ENCODE measurements at regions not wholly inside any gene's neighbourhood (a gene's known extent, or its start where the extent isn't known, plus 50 kb on each side); places are given as distances from the start of the nearest gene placed in this dataset.

DNA sequence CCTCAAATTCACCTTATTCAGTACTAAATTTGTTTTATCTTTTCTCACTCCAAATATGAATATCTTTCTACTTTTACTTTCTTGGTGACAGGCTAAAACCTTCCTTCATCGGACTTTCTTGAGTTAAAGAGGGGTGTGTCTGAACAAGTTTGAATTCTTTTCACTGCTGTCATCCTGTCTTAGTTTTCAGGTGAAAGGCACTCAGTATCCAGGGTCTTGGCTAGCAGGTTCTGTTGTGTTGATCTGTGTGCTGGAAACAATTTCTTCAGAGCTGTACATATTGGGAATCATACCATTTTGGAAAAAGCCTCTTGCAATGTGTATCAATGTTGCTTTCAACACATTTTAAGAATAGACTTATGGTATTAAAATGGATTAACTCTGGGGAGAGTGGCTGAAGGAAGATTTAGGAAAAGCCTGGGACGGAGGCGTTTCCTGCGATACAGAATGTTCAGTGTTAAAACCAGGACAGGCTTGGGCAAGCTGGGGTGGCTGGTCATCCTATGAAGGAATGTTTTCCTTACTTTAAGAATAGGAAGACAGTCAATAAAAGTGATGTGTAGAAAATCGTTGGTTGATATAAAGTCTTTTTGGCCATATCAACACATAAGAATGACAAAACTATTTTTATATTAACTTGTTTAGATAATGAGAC, 350.7 kb upstream of the SPRED2 start:
- H3K4me1 ChIP-seq, result no peaks in the 10 kb centered on the region
- H3K36me3 ChIP-seq, result no peaks in the 10 kb centered on the region
- WGBS, 2 donors (ENCODE audit: low coverage in 1 of 2), result 74 to 88% methylated on average over 4 to 5 of the region's 5 CpGs
- H3K27ac ChIP-seq, result no peak overlapping the region
- ATAC-seq, result no peak
- H3K9me3 ChIP-seq, result no peaks in the 10 kb centered on the region
- no peaks in the 10 kb centered on the region for H3K27me3 ChIP-seq
- H3K4me3 ChIP-seq, result no peak overlapping the region
- TF ChIP-seq, protein P1, sequence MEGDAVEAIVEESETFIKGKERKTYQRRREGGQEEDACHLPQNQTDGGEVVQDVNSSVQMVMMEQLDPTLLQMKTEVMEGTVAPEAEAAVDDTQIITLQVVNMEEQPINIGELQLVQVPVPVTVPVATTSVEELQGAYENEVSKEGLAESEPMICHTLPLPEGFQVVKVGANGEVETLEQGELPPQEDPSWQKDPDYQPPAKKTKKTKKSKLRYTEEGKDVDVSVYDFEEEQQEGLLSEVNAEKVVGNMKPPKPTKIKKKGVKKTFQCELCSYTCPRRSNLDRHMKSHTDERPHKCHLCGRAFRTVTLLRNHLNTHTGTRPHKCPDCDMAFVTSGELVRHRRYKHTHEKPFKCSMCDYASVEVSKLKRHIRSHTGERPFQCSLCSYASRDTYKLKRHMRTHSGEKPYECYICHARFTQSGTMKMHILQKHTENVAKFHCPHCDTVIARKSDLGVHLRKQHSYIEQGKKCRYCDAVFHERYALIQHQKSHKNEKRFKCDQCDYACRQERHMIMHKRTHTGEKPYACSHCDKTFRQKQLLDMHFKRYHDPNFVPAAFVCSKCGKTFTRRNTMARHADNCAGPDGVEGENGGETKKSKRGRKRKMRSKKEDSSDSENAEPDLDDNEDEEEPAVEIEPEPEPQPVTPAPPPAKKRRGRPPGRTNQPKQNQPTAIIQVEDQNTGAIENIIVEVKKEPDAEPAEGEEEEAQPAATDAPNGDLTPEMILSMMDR (IDR thresholded peaks at IDR 0.05), result no peak
- TF ChIP-seq POLR2A (IDR thresholded peaks at IDR 0.05) (no peak), EP300 (IDR thresholded peaks at IDR 0.05) (no peak), POLR2AphosphoS5 (IDR thresholded peaks at IDR 0.05) (no peak)

DNA sequence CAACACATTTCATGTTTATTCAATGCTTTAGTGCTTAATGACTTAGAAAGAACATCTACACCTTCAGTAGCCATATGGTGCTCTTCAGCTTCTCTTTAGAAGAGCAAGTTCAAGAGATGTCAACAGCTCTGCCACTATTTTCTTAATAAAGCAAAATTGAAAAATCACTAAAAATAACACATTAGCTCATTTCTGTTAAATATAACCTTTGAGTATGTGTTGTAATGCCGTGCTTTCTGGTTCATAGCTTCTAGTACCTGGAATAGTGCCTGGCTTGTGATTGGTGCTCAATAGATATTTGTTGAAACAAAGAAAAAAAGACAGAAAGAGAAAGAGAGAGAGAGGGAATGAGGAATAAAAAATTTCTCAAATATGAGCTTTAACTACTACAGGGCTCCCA, 349.8 kb upstream of the SPRED2 start:
- Histone ChIP-seq H3K27me3 (no peaks in the 10 kb centered on the region), H3K4me1 (no peaks in the 10 kb centered on the region), H3K4me3 (no peak overlapping the region), H3K36me3 (no peaks in the 10 kb centered on the region), H3K27ac (no peak overlapping the region), H3K9me3 (no peaks in the 10 kb centered on the region)
- TF ChIP-seq POLR2A (IDR thresholded peaks at IDR 0.05) (no peak), POLR2AphosphoS5 (IDR thresholded peaks at IDR 0.05) (no peak), EP300 (IDR thresholded peaks at IDR 0.05) (no peak)
- TF ChIP-seq, protein P1 (IDR thresholded peaks at IDR 0.05), result no peak
- 56% methylated on average over 1 of the region's 1 CpG; no CpG with 5 or more reads in 1 of the 2 donors for WGBS, 2 donors (ENCODE audit: low coverage in 1 of 2)
- ATAC-seq, result no peak

DNA sequence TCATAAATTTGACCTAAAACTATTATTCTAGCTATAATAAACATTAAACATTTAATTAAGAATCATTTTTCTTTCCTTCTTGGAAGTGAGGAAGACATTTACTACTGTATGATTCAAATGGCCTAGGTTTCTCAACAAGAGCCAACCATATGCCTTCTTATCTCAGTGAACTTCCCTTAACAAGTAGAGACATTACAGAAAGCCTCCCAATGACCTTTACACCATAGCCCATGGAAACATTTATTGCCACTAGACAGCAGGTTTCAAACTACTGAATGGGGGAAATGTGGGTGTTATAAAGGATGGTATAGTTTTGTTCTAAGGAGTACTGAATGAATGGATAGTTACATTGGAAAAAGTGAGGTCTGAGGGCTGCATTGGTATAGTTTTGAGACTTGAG, 349.4 kb upstream of the SPRED2 start:
- H3K27me3 ChIP-seq, result no peaks in the 10 kb centered on the region
- ATAC-seq, result no peak

DNA sequence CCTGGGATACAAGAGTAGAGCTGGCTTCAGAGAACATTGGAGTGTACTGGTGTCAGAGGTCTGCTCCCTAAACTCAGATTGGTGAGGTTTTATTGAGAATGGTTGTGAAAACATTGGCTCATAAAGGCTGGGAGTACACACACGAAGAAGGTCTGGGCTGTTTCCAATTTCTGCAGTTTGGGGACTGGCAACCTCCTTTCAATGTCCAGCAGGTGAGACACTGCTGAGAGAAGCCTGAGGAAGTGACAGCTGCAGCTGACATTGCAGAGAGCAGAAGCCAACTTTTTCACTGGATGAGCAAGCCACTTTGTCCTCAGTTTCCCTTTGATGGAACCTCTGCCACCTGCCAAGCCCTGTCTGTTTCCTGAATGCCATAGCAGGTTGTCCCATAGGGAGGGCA, 346.6 kb upstream of the SPRED2 start:
- no peak for ATAC-seq
- no peak for TF ChIP-seq POLR2A (IDR thresholded peaks at IDR 0.05)
- no peak for TF ChIP-seq EP300 (IDR thresholded peaks at IDR 0.05)
- TF ChIP-seq, protein P1 (IDR thresholded peaks at IDR 0.05), result no peak
- TF ChIP-seq POLR2AphosphoS5 (IDR thresholded peaks at IDR 0.05), result no peak
- no peaks in the 10 kb centered on the region for H3K4me1 ChIP-seq
- H3K9me3 ChIP-seq, result no peaks in the 10 kb centered on the region
- no peak overlapping the region for H3K4me3 ChIP-seq
- no peak overlapping the region for H3K27ac ChIP-seq
- H3K27me3 ChIP-seq, result no peaks in the 10 kb centered on the region
- H3K36me3 ChIP-seq, result no peaks in the 10 kb centered on the region
- 71 to 83% methylated on average over 1 of the region's 1 CpG for WGBS, 2 donors (ENCODE audit: low coverage in 1 of 2)

More for the DNA sequence above, 349.4 kb upstream of the SPRED2 start:
- no peaks in the 10 kb centered on the region for H3K4me1 ChIP-seq
- no peaks in the 10 kb centered on the region for H3K36me3 ChIP-seq
- H3K9me3 ChIP-seq, result no peaks in the 10 kb centered on the region
- H3K27ac ChIP-seq, result no peak overlapping the region
- H3K4me3 ChIP-seq, result no peak overlapping the region
- TF ChIP-seq POLR2AphosphoS5 (IDR thresholded peaks at IDR 0.05) (no peak), EP300 (IDR thresholded peaks at IDR 0.05) (no peak), POLR2A (IDR thresholded peaks at IDR 0.05) (no peak)
- TF ChIP-seq, protein P1 (IDR thresholded peaks at IDR 0.05), result no peak

DNA sequence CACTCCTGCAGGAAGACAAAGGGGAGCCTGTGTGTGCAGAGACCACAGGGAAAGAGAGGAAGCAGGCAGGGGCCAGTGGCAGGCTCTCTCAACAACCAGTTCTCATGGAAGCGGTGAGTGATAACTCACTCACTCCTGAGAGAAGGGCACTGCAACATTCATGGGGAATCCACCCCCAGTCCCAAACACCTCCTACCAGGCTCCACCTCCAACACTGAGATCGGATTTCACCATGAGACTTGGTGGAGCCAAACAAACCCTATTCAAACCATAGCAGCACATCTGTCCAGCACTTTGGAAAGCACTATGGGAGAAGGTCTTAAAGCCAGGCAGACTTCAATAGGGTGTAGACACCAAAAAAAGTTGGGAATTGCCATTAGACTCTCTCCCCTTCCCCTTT, 345.7 kb upstream of the SPRED2 start:
- WGBS, 2 donors (ENCODE audit: low coverage in 1 of 2), result 76% methylated on average over 2 of the region's 2 CpGs; no CpG with 5 or more reads in 1 of the 2 donors
- H3K9me3 ChIP-seq, result no peaks in the 10 kb centered on the region
- no peak overlapping the region for H3K27ac ChIP-seq
- no peaks in the 10 kb centered on the region for H3K4me1 ChIP-seq
- ATAC-seq, result no peak
- no peak overlapping the region for H3K4me3 ChIP-seq
- H3K27me3 ChIP-seq, result no peaks in the 10 kb centered on the region
- H3K36me3 ChIP-seq, result no peaks in the 10 kb centered on the region
- no peak for TF ChIP-seq POLR2A (IDR thresholded peaks at IDR 0.05)
- no peak for TF ChIP-seq EP300 (IDR thresholded peaks at IDR 0.05)
- TF ChIP-seq POLR2AphosphoS5 (IDR thresholded peaks at IDR 0.05), result no peak
- TF ChIP-seq, protein P1 (IDR thresholded peaks at IDR 0.05), result no peak

All from gastroesophageal sphincter (tissue), 4 donors.